ENCODE measurements at regions not wholly inside any gene's neighbourhood (a gene's known extent, or its start where the extent isn't known, plus 50 kb on each side); places are given as distances from the start of the nearest gene placed in this dataset.

DNA sequence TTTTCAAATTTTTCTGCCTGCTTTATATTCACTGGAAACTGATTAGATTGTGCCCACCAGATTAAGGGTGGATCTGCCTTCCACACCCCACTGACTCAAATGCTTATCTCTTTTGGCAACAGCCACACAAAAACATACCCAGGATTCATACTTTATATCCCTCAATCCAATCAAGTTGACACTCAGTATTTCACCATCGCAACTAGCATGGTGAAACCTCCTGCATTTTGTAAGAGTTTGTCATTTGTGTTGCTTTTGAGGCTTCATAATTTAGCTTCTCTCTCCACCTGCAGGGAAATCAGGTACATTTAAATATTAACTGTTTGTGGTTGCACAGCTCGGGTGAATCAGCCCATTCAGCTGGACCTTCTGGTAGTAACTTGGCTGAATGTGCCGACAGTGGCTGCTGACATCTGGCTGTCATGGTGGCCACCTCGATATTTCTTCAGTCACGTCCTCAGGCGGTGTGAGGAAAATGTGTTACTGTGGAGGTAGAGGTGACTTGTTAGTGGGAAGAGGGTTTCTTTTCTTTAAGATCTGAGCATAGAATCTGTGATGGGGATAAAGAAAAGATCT is 224.0 kb downstream of the PTBP2 start:
- in situ Hi-C loops (cut with HindIII; ENCODE audit: low pct_unique_long_range_greater_than_20kb, low sequenced_read_pairs) = no loop called here
- no peak for DNase-seq (ENCODE audit: low read depth, low spot score)

DNA sequence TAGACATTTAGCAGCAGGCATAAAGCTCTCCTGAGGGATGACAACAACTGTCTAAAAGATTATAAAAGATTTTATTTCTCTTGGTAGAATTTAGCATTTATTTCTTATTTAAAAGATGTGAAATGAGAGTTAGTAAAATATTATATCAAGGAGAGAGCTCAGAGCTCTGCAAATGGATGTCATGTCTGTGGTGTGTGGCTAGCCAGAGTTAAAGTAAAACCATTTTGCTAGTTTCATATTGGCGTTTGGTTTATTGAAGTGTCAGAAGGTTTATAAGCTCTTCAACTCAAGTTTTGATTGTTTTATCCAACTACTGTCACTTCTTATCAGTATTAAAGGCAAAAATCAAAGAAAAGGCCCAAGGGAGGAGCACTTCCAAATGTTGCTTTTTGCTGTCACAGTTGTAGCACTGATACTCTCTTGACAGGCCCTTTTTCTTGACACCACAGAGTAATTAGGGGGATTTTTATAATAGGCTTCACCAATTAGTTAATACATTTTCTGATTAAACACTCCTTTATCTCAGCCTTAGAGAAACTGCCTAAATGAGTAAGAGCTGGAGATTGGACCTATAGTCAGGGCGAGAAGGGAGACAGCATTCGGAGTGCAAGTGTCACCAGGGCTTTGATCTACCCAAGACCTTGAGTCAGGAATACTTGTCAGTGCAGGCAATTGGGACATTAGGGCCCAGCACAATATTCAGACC is 233.9 kb downstream of the PTBP2 start:
- DNase-seq (ENCODE audit: low read depth, low spot score) = no peak
- in situ Hi-C loops (cut with HindIII; ENCODE audit: low pct_unique_long_range_greater_than_20kb, low sequenced_read_pairs) = no loop called here

DNA sequence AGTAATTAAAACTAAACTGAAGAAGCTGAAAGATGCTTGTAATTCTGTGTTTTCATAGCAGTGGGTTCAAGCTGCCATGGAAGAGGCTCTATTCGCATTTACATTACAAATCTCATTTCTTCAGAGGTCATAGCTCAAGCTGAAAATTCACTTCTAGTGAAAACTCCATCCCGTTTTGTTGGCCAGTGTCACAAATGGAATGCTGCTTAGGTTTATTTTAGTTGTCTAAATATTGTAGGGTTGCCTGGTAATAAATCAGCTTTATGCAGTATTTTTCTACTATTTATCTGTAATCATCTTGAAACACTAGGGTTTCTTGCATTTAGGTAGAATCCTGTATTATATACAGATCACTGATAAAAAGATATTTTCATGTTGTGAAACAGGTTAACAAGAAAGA is 240.6 kb downstream of the PTBP2 start:
- DNase-seq (ENCODE audit: low read depth, low spot score) = no peak
- in situ Hi-C loops (cut with HindIII; ENCODE audit: low pct_unique_long_range_greater_than_20kb, low sequenced_read_pairs) = no loop called here

DNA sequence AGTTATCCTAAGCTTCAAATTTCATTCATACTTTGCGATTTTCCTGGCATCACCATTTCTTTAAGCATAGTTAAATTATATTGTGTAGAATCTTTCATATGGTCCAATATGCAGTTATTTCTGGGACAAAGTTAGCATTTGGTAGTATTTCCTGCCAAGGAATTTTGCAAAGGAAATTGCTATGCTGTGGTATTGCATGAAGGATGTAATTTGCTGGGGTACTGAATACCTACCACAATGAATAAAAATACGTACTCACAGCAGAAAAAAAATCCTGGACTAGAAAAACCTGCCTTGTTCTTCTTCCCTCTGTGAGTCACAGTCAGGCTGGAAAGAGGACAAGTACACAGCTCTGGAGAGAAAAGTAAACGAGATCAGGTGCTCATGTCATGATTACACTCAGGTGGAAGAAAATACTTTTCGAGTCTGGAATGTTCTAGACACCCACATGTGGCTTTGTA is 241.2 kb downstream of the PTBP2 start:
- in situ Hi-C loops (cut with HindIII; ENCODE audit: low pct_unique_long_range_greater_than_20kb, low sequenced_read_pairs) = no loop called here
- DNase-seq (ENCODE audit: low read depth, low spot score) = peak; percentile 27

DNA sequence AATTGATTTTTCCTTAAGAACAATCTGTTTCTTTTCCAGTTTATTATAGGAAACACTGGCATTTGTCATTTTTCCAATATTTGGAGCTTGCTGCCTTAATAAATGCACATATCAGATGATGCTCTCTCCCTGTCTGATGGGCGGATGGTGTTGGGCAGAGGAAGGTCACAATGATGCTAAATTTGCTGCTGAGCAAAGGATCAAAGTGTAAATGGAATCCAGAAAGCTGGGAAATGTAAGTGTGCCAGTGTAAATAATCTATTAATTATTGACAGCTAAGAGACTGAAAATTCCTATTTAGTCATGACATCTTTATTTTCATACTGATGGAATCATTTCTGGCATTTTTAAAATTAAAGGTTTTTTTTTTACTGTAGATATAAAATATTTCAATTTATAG is 243.2 kb downstream of the PTBP2 start:
- in situ Hi-C loops (cut with HindIII; ENCODE audit: low pct_unique_long_range_greater_than_20kb, low sequenced_read_pairs) = no loop called here
- DNase-seq (ENCODE audit: low read depth, low spot score) = no peak

DNA sequence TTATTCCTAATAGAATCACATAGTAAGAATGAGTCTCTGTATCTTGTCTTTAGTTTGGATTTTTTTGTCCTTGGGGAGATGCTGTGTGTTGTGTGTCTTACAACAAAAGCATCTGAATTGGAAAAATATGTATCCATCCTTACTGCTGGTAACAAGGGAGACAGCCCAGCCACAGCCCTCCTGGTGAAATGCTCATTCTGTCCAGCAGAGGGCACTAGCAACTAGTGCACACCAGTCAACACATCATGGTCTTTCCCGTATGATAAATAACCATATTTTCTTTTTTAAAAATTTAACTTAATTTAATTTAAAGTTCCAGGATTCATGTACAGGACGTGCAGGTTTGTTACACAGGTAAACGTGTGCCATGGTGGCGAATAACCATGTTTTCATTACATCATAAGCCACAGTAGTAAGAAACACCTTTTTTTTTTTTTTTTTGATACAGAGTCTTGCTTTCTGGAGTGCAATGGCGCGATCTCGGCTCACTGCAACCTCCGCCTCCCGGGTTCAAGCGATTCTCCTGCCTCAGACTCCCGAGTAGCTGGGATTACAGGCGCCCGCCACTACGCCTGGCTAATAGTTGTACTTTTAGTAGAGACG is 245.1 kb downstream of the PTBP2 start:
- in situ Hi-C loops (cut with HindIII; ENCODE audit: low pct_unique_long_range_greater_than_20kb, low sequenced_read_pairs) = no loop called here
- DNase-seq (ENCODE audit: low read depth, low spot score) = peak; percentile 75

DNA sequence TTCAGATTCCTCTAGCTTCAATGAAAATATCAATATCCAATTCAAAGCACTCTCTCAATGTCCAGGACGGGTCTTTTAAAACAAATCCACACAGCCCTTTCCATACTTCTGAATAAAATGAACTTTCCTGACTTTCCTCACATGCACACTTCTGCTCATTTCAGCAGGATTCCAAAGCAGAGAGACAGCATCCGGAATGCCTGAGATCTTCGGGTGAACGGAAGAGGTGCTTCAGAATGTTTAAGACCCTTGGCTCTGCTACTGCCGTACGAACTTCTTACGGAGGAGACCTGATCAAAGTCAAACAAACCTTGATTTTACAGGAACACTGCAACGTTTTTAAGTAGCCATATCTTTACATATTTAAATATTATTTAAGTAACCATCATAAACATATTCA is 245.7 kb downstream of the PTBP2 start:
- in situ Hi-C loops (cut with HindIII; ENCODE audit: low pct_unique_long_range_greater_than_20kb, low sequenced_read_pairs) = no loop called here
- no peak for DNase-seq (ENCODE audit: low read depth, low spot score)

DNA sequence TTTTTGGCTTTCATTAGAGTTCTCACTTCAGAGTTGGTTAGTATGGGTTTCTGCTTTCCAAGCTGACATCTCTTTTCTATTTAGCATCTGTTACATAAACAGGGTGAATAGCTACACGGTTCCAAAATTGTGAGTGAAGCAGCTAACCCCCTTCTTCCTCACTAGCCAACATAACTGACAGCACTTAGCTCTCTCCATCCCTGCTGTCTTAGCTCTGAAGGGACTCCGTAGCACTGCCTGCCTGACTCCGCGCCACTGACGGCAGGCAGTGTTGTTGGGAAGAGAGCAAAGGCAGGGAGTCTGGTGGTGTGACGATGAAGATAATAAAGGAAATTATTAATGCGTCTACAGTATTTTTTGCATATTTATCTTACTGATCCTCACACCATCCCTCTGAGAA is 247.0 kb downstream of the PTBP2 start:
- in situ Hi-C loops (cut with HindIII; ENCODE audit: low pct_unique_long_range_greater_than_20kb, low sequenced_read_pairs) = no loop called here
- DNase-seq (ENCODE audit: low read depth, low spot score) = no peak

DNA sequence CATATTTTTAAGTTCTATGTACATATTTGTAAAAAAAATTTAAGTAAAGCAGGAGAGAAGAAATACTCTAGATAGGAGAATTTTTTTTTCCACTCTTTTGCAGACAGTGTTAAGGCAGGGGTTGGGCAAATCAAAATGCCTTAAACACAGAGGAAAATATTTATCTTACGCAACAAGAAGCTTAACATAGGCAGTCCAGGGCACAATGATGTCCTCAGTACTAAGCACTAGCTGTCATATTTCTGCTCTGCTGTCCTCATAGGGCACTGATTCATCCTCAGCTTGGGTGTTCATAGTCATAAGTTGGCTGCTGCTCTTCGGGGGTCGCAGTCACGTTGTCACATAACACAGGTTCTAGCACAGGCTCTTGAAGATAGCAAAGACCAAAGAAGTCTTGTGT is 247.4 kb downstream of the PTBP2 start:
- in situ Hi-C loops (cut with HindIII; ENCODE audit: low pct_unique_long_range_greater_than_20kb, low sequenced_read_pairs) = no loop called here
- DNase-seq (ENCODE audit: low read depth, low spot score) = no peak

DNA sequence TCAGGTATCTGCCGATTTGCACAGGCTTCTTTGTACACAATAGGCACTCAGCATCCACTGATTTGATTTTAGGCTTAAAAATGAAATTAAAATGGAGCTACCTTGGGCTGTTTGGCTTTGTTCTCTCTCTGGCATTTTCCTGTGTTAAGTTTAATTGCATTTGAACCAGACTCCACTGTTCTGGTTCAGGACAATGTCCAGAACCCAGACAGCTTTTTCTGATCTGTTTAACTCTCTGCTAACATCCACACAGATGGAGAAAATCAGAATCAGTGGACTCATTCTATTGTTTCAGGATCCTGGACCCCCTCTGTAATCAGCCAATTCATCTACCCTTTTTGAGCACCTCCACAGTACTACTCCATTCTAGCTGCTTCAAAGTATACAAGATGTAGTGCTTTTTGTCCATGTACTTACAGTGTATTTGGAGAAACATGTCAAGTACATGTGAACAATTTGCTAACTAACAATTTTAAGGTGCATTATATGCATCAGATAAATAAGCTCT is 248.1 kb downstream of the PTBP2 start:
- DNase-seq (ENCODE audit: low read depth, low spot score) = no peak
- in situ Hi-C loops (cut with HindIII; ENCODE audit: low pct_unique_long_range_greater_than_20kb, low sequenced_read_pairs) = no loop called here

DNA sequence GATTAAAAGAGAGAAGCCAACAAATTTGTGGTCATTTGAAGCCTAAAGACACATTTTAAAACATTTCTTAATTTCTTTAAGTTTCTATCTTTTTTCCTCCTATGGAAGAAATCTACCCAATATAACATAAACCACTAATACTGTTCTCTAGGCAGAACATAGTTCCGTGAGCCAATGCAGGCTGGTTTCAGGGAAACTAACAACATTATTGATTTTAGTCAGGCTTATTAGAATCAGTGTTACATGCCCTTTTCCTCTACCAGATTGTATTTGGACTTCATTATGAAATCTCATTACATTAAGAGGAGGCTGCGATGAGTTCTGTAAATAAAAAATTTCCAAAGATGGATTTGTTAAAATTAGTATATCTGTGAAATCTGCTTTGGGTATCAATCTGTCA is 249.9 kb downstream of the PTBP2 start:
- in situ Hi-C loops (cut with HindIII; ENCODE audit: low pct_unique_long_range_greater_than_20kb, low sequenced_read_pairs) = no loop called here
- DNase-seq (ENCODE audit: low read depth, low spot score) = no peak

DNA sequence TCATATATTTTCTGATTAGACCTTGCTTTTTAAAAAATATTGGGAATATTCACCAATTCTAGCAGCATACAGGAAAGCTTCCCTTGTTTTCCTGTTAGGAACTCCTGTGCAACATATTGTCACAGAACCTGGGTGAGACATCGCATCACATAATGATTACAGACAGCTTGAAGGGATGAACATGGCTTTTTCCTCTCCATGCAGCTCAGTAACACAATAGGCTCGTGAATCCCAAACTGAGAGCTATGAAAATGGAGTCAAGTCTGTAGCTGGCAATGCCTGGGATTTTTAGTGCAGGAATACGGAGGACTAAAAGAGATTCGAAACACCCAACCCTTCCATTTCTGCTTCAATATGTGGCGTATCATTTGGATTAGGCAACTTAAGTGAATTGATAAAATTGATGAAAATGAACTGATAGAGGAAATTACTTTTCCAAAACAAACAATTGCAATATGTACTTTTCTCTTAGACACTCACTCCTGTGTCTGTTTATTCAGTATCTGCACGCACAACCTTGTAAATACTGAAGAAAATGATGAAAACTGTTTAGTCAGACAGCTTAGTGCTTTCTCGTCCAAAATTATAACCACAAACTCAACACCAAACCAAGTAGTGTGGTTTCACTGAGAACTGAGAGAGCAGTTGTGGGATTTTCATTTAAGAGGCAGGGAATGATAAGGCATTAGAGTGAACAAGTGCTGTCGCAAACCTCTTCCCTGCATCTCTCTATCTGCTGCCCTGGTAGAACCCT is 250.4 kb downstream of the PTBP2 start:
- DNase-seq (ENCODE audit: low read depth, low spot score) = no peak
- in situ Hi-C loops (cut with HindIII; ENCODE audit: low pct_unique_long_range_greater_than_20kb, low sequenced_read_pairs) = no loop called here

DNA sequence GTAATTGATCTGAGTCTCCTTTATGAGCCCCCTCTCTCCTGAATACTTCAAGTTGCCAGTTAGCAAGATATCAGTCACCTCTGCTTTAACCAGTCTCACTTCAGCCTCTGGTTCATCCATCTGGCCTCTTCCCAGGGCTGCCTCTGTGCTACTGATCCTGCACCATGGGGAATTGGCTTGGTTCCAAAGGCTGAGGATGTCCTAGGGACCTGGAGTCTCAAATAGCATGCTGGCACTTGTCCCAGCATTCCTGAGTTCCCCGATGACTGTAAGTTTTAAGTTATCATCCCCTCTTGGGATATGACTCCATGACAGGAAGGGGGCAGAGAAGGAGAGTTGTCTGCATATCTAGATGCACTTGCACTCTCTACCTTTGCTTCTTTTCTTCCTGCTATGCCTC is 252.0 kb downstream of the PTBP2 start:
- no peak for DNase-seq (ENCODE audit: low read depth, low spot score)

DNA sequence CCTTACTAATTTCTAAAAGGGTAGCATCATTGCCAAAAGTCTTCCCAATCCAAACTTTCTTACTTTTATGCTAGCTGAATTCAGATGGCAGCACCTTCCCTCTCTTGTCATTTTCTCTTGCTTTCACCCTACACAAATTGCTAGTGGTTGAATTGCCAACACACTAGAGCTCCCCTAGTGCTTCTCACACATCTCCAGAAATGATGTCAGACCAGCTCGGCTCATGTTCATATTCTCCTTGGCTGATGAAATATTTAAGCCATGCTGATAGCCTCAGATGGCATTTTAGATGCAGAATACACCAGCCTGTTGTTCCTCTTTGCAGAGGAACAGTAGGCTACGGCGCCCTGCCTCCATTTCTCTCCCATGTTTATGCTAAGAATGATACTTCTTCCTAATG is 256.9 kb downstream of the PTBP2 start:
- in situ Hi-C loops (cut with HindIII; ENCODE audit: low pct_unique_long_range_greater_than_20kb, low sequenced_read_pairs) = no loop called here

More for the DNA sequence above, 252.0 kb downstream of the PTBP2 start:
- in situ Hi-C loops (cut with HindIII; ENCODE audit: low pct_unique_long_range_greater_than_20kb, low sequenced_read_pairs) = no loop called here

DNA sequence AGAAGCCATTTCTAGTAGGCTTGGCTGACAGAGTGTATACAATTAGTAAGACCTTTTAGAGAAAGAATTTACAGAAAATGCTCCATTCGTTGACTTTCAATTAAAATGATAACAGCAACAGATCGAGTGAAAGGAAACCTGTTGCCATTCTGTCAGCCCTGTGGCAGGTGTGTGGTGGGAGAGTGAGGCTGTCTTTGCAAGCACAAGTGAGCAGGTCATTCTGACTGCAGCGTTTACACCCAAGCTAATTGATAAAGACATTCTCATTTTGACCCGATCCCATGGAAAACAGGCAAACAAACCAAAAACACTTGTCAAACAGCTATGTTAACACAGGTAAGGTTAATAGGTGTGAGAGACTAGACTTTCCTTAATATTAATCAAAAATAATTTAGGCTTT is 257.3 kb downstream of the PTBP2 start:
- in situ Hi-C loops (cut with HindIII; ENCODE audit: low pct_unique_long_range_greater_than_20kb, low sequenced_read_pairs) = no loop called here
- no peak for DNase-seq (ENCODE audit: low read depth, low spot score)

More for the DNA sequence above, 256.9 kb downstream of the PTBP2 start:
- DNase-seq (ENCODE audit: low read depth, low spot score) = no peak

DNA sequence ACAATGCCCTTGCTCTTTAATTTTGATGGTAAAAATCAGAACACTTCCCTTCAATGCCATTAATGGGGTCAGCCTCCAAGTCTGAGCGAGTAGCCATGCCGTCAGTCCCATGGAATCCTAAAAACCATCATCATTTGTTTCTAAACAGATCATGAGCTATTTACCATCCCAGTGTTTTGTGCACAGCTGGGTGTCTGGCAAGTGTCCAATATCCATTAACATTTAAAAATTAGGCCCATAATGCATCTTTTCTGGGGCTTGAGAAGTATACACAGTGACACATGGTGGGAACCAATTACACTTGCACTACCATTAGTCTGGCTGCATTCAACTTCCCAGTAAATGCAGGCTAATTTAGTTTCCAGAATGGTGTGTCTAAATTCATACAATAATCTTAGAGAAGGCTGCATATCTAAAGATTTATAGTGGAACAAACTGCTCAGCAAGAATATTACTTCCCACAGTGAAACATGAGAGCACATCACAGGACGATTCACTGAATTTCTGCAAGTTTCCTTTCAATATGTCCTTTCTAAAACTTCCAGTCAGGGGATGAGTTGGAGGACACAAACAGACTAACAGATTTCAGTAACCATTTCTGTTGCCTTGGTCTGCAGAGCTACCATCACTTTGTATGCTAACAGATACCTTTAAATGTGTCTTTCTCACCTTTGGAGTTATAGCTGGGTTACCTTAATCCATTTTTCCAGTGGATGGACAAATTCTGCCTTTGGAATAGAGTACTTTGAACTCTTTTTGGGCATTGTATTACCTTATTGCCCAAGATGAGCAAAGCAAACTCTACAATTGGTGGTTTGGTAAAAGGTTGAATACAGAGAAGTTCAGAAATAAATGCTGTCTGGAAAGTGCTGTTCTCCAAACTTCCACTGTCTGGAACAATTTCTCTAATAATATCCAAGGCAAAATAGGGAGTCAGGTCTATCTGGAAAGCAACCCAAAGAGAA is 258.0 kb downstream of the PTBP2 start:
- in situ Hi-C loops (cut with HindIII; ENCODE audit: low pct_unique_long_range_greater_than_20kb, low sequenced_read_pairs) = no loop called here

DNA sequence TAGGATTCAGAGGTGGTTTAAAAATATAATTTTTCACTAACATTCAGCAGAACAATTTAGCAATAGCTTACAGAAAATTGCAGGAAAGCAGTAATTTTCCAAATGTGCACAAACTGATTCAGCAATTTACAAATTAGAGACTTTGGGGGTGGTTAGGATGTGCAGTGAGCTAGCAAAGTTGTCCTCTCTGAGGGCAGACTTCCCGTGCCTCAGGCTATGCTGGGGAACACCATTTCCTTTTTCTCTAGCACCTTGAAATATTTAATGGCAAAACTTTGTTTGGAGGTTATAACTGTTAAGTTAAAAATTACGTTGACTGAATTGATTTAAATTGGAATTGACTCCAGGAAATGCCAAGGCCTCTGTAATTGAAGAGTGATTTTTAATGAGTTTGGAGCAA is 258.9 kb downstream of the PTBP2 start:
- DNase-seq (ENCODE audit: low read depth, low spot score) = no peak
- in situ Hi-C loops (cut with HindIII; ENCODE audit: low pct_unique_long_range_greater_than_20kb, low sequenced_read_pairs) = no loop called here

More for the DNA sequence above, 258.0 kb downstream of the PTBP2 start:
- no peak for DNase-seq (ENCODE audit: low read depth, low spot score)

Measured in SK-MEL-5 (cell line).